NCI-H748 (cell line): ENCODE measurements at regions not wholly inside any gene's neighbourhood (a gene's known extent, or its start where the extent isn't known, plus 50 kb on each side); places are given as distances from the start of the nearest gene placed in this dataset.

Source experiments
- DNase-seq: peaks from one replicate; lab custom pipeline; 2025; ENCODE audit not compliant: unreplicated experiment; lab: John Stamatoyannopoulos, UW

- DNase-seq = no peak
Measured at GRCh38 chr9:93829271-93830011, 125.7 kb downstream of the BARX1 start.

DNA sequence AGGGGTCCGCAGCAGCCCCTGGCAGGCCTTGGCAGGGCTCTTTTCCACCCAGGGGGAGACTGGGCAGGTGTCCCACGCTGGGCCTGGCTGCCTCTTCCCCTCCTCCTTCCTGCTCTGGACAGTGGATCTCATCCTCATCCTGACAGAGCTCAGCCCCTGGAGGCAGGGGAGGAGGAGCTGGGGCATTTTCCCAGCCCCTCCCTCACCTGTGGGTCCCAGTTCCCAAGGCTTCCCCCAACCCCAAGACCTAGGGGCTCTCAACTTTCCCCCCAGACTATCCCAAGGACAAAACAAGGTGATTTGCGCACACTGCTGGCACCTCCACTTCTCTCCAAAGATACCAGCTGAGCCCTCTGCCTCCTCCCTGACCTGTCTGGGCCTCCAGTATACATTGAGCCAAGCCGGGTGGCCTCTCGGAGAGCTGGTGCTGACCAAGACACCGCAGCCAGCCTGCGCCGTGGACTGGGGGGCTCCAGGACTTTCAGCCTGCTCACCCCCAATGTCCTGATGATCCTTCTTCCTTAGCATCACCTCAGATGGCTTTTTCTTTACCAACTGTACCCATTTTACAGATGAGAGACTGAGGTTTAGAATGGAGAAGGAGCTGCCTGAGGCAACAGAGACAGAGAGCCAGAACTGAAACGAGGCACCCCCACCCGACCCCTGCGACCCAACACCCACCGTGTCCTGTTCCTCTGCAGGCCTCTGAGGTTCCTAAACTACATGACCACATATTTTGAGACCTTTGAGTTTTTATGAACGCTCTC is 126.6 kb downstream of the BARX1 start:
- no peak for DNase-seq

GRCh38 chr9:93827545-93828330 is 127.4 kb downstream of the BARX1 start:
- DNase-seq = peak; percentile 40

- DNase-seq = no peak
Measured at GRCh38 chr9:93826905-93827544, 128.1 kb downstream of the BARX1 start.

GRCh38 chr9:93826209-93826608 is 128.9 kb downstream of the BARX1 start:
- no peak for DNase-seq

DNA sequence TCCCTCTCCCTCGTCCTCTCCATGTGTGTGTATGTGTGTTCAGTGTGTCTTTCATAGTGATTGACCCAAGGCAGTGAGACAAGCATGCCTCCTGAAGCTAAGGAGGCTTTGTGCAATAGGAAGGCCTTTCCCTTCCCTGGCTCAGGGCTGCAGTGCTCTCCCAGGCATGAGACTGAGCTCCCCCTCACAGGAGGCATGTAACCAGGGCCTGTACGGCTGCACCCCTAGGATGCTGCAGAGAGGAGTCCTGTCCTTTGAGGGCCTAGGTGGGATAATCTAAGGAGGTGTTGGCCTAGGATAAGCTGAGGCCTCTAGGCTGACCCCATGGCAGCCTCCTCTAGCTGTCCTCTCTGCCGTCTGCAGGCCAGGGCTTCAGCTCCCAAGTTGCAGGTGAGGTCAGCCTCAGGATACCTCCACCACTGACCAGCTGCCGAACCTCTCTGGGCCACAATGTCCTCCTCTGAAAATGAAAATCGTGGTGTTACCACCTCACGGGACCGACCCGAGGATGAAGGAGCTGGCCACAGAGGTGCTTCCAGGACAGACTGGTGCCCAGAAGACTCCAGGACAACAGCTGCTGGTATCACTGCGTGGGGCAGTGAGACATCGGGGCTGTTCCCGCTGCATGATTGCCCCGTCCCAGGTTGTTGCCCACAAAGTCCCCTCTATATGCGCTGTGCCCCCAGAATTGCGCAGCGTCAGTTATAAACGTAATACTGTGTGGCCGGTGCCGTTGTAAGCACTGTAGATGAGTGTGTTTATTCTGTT is 129.6 kb downstream of the BARX1 start:
- DNase-seq = no peak

GRCh38 chr9:93824386-93825294 is 130.5 kb downstream of the BARX1 start:
- DNase-seq = no peak

GRCh38 chr9:93823245-93824072 is 131.7 kb downstream of the BARX1 start:
- no peak for DNase-seq

GRCh38 chr9:93822229-93822628 is 132.9 kb downstream of the BARX1 start:
- no peak for DNase-seq

- no peak for DNase-seq
Measured at GRCh38 chr9:93821307-93821703, 133.8 kb downstream of the BARX1 start.

DNA sequence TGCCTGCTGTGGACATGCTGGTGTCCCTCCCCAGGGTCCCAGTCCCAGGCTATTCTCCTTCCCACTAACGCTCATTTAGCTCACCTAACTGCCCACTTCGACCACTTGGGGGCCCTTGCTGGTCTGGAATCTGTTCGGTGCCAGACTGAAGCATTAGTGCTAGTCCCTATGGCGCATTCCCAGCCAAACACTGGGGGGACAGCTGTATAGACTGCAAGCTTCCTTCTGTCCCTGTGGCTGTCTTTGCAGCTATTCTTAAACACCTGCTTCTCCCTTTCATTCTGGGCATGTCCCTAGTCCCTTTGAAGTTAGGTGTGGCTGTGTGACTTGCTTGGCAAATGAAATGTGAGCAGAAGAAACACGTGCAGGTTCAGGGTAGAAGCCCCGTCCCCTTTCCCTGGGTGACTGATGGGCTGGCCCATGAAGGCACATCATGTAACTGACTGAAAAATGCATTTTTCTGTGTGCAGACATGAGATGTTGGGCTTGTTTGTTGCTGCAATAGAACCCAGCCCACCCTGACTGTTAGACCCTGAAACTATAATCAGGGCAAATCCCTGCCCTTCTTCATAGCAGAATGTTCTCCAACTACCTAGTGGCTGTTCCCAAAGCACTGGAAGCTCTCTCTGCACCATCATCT is 134.4 kb downstream of the BARX1 start:
- peak; percentile 48 for DNase-seq

DNA sequence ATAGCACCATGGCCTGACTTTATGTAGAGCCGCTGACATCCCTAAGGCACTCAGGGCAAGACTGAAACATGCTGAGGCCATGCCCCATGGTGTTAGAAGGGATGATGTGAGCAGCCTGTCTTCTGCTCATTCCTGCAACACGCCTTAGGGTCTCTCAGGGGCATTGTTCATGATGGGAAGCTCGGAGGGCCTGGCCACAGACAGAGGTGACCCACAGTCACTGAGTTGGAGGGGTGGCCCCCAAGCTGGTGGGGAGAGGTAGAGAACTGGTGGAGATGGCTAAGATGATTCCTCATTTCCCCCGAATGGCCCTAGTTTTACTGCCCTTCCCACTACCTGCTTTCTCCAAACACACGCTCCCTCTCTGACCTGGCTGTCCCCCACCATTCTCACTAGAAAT is 135.2 kb downstream of the BARX1 start:
- DNase-seq = no peak

- DNase-seq = no peak
Measured at GRCh38 chr9:93818827-93819472, 136.2 kb downstream of the BARX1 start.

- no peak for DNase-seq
Measured at GRCh38 chr9:93818237-93818636, 136.9 kb downstream of the BARX1 start.

GRCh38 chr9:93815677-93816076 is 139.5 kb downstream of the BARX1 start:
- no peak for DNase-seq

GRCh38 chr9:93815135-93815534 is 140.0 kb downstream of the BARX1 start:
- peak; percentile 49 for DNase-seq

- DNase-seq = peak; percentile 100
Measured at GRCh38 chr9:93814077-93814956, 140.8 kb downstream of the BARX1 start.
